ENCODE measurements at regions not wholly inside any gene's neighbourhood (a gene's known extent, or its start where the extent isn't known, plus 50 kb on each side); places are given as distances from the start of the nearest gene placed in this dataset.

DNA sequence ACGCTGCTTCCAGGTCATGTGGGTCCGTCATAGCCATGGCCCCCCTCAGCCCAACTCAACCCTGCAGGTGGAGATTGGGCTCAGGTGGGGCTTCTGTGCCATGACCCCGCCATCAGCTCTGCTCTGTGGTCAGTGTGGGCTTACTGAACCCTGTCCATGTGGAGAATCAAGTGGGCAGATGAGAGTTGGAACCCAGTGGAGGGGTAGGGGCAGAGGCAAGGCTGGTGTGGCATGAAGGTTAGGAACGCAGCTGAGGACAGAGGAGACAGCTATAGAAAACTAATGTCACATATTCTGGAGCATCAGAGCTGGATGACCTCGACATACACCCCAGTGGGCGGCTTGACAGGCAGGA, 355.9 kb downstream of the PTPRU start:
- TF ChIP-seq CTCF (IDR thresholded peaks at IDR 0.05 in 8 of 11, conservative IDR thresholded peaks at IDR 0.05 in 3 of 11), result no peak
- TF ChIP-seq POLR2AphosphoS5 (IDR thresholded peaks at IDR 0.05), result no peak

Measured in spleen (tissue), 7 donors.